ENCODE measurements at regions not wholly inside any gene's neighbourhood (a gene's known extent, or its start where the extent isn't known, plus 50 kb on each side); places are given as distances from the start of the nearest gene placed in this dataset.

DNA sequence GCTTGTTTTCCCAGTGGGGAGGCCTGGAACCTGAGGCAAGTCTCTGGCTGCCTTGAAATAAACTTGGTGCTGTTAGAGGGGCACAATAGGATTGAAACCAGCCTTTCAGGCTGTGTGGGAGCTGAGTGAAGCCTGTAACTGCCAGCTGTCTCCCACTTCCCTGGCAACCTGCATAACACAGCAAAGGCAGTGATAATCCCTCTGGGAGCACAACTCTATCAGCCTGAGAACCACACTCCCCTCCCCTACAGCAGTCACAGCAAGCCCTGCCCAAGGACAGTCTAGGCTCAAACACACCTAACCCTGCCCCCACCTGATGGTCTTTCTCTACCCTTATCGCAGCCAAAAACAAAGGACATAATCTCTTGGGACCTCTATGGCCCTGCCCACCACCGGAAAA is 683.8 kb upstream of the ATXN8OS start:
- TF ChIP-seq, protein P1, sequence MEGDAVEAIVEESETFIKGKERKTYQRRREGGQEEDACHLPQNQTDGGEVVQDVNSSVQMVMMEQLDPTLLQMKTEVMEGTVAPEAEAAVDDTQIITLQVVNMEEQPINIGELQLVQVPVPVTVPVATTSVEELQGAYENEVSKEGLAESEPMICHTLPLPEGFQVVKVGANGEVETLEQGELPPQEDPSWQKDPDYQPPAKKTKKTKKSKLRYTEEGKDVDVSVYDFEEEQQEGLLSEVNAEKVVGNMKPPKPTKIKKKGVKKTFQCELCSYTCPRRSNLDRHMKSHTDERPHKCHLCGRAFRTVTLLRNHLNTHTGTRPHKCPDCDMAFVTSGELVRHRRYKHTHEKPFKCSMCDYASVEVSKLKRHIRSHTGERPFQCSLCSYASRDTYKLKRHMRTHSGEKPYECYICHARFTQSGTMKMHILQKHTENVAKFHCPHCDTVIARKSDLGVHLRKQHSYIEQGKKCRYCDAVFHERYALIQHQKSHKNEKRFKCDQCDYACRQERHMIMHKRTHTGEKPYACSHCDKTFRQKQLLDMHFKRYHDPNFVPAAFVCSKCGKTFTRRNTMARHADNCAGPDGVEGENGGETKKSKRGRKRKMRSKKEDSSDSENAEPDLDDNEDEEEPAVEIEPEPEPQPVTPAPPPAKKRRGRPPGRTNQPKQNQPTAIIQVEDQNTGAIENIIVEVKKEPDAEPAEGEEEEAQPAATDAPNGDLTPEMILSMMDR (IDR thresholded peaks at IDR 0.05; ENCODE audit: insufficient read depth, low read depth, low read length): no peak
- TF ChIP-seq EZH2 (IDR thresholded peaks at IDR 0.05; ENCODE audit: insufficient read depth, low read length): no peak
